Hepatocyte (in vitro differentiated cells): ENCODE measurements at regions not wholly inside any gene's neighbourhood (a gene's known extent, or its start where the extent isn't known, plus 50 kb on each side); places are given as distances from the start of the nearest gene placed in this dataset.
"Not testable (repeated sequence)": the region's sequence is repeated elsewhere in the genome, so short reads cannot be mapped to it uniquely, and the experiment has no call there.

ENCODE experiments used
- EZH2 ChIP-seq: fragments of 200-600 bp; sonication (generic); IDR thresholded peaks from 2 replicates; pipeline ENCODE4 v1.6.1; 2016; ENCODE audit warnings: antibody characterized with exemption, mild to moderate bottlenecking, borderline replicate concordance
- TF ChIP-seq, protein P1 (sequence below): fragments of 200-600 bp; sonication (generic); IDR thresholded peaks from 2 replicates; pipeline ENCODE4 v1.5.1; 2016; ENCODE audit warnings: antibody characterized with exemption, mild to moderate bottlenecking; ENCODE audit not compliant: poor library complexity

DNA sequence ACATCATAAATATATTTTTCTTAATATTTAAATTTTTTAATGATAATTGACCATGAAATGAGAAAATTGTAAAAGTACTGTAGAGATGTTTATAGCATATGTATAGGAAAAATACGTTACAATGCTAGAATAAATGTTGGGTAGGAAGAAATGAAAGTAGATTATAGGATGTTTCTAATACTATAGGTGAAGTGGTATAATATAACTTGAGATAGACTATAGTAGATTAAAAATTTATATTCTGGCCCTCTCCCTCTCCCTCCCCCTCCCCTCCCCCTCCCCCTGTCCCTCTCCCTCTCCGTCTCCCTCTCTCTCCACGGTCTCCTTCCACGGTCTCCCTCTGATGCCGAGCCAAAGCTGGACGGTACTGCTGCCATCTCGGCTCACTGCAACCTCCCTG is 585.9 kb upstream of the SEMA6D start:
- TF ChIP-seq, protein P1, sequence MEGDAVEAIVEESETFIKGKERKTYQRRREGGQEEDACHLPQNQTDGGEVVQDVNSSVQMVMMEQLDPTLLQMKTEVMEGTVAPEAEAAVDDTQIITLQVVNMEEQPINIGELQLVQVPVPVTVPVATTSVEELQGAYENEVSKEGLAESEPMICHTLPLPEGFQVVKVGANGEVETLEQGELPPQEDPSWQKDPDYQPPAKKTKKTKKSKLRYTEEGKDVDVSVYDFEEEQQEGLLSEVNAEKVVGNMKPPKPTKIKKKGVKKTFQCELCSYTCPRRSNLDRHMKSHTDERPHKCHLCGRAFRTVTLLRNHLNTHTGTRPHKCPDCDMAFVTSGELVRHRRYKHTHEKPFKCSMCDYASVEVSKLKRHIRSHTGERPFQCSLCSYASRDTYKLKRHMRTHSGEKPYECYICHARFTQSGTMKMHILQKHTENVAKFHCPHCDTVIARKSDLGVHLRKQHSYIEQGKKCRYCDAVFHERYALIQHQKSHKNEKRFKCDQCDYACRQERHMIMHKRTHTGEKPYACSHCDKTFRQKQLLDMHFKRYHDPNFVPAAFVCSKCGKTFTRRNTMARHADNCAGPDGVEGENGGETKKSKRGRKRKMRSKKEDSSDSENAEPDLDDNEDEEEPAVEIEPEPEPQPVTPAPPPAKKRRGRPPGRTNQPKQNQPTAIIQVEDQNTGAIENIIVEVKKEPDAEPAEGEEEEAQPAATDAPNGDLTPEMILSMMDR: not testable (repeated sequence)
- TF ChIP-seq EZH2: not testable (repeated sequence)
